ENCODE measurements at regions not wholly inside any gene's neighbourhood (a gene's known extent, or its start where the extent isn't known, plus 50 kb on each side); places are given as distances from the start of the nearest gene placed in this dataset.
"Not testable (repeated sequence)": the region's sequence is repeated elsewhere in the genome, so short reads cannot be mapped to it uniquely, and the experiment has no call there.

DNA sequence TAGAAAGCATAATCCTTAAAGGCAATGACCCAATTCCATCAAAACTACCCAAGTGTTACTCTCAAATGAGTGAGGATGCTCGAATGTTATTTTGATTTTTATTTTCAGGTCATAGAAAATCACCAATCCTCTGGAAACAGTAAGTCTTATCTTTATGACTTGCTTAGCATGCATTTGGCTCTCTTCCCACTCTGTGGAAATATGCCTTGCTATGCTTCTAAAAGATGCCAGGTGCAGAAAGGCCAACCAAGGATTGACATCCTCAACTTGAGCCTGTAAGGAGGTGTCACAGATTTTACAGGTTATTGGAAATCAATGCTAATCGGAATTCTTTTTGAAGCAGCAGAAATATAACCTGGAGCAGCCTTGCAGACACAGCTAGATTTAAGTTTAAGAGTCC, 543.9 kb upstream of the LINC00305 start:
- TF ChIP-seq ZFX (IDR thresholded peaks at IDR 0.05; ENCODE audit: borderline replicate concordance): no peak
- TF ChIP-seq, protein P1, sequence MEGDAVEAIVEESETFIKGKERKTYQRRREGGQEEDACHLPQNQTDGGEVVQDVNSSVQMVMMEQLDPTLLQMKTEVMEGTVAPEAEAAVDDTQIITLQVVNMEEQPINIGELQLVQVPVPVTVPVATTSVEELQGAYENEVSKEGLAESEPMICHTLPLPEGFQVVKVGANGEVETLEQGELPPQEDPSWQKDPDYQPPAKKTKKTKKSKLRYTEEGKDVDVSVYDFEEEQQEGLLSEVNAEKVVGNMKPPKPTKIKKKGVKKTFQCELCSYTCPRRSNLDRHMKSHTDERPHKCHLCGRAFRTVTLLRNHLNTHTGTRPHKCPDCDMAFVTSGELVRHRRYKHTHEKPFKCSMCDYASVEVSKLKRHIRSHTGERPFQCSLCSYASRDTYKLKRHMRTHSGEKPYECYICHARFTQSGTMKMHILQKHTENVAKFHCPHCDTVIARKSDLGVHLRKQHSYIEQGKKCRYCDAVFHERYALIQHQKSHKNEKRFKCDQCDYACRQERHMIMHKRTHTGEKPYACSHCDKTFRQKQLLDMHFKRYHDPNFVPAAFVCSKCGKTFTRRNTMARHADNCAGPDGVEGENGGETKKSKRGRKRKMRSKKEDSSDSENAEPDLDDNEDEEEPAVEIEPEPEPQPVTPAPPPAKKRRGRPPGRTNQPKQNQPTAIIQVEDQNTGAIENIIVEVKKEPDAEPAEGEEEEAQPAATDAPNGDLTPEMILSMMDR (IDR thresholded peaks at IDR 0.05): no peak
- H3K27ac ChIP-seq: no peak overlapping the region

DNA sequence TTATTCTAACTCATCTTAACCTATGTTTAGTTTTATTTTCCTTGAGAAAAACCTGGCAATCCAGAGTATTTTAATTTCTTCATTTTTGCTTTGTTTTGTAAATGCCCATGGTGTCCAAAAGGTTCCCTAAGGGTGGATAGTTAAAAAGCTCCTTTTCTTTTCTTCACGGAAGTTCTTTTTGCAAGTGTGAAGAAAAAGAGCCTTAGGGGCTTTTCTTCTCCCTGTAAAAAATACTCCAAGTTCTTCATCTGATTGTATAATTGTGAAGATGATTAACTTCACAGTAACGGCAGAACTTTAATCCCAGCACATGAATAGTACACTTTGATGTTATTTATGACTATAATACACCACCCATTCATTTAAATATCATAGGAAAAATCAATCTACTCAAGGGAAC, 530.2 kb upstream of the LINC00305 start:
- TF ChIP-seq ZFX (IDR thresholded peaks at IDR 0.05; ENCODE audit: borderline replicate concordance): no peak
- TF ChIP-seq, protein P1 (IDR thresholded peaks at IDR 0.05): no peak
- no peak overlapping the region for H3K27ac ChIP-seq

- no peak overlapping the region for H3K27ac ChIP-seq
- no peak for TF ChIP-seq ZFX (IDR thresholded peaks at IDR 0.05; ENCODE audit: borderline replicate concordance)
- TF ChIP-seq, protein P1 (IDR thresholded peaks at IDR 0.05): no peak
Observed at GRCh38 chr18:64678048-64678447, 529.2 kb upstream of the LINC00305 start.

- TF ChIP-seq, protein P1 (IDR thresholded peaks at IDR 0.05): no peak
- no peak for TF ChIP-seq ZFX (IDR thresholded peaks at IDR 0.05; ENCODE audit: borderline replicate concordance)
- no peak overlapping the region for H3K27ac ChIP-seq
Observed at GRCh38 chr18:64674694-64675093, 525.8 kb upstream of the LINC00305 start.

GRCh38 chr18:64671293-64671692, 522.4 kb upstream of the LINC00305 start:
- not testable (repeated sequence) for H3K27ac ChIP-seq

- no peak overlapping the region for H3K27ac ChIP-seq
- no peak for TF ChIP-seq ZFX (IDR thresholded peaks at IDR 0.05; ENCODE audit: borderline replicate concordance)
- TF ChIP-seq, protein P1 (IDR thresholded peaks at IDR 0.05): no peak
Observed at GRCh38 chr18:64668461-64668962, 519.6 kb upstream of the LINC00305 start.

DNA sequence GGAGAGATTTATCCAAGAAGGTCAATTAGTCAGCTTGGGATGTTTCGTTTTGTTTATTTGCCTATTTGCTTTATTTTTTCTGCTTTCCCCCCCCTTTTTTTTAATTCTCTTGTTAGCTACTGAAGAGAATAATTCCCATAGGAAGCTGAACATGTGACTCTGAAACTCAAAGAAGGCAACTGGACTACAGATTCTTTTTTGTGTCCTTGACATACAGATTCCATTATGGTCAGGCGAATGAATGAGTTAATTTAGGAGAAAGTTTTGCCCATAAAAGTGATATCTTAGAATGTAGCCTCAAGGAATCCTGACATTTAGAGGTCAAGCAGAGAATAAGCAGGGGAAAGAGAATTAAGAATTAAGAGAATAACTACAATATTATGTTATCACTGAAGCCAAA, 514.2 kb upstream of the LINC00305 start:
- no peak for TF ChIP-seq ZFX (IDR thresholded peaks at IDR 0.05; ENCODE audit: borderline replicate concordance)
- TF ChIP-seq, protein P1 (IDR thresholded peaks at IDR 0.05): no peak
- no peak overlapping the region for H3K27ac ChIP-seq

DNA sequence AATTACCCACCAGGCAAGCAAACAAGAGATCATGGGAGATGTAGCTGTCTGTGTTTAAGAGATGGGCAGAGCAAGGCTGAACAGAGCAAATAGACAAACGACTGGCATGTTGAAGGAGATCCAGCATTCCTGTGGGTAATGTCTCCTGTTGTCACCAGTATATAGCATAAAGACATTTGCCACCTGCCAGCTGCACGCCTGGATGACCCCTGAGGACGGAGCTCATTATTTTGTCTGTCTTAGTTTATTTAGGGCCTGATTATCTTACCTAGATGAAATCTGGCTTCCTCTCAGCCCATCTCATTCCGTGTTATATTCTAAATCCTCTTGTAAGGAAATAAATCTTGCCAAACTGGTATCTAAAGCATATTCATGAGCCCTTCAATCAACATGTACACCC, 510.3 kb upstream of the LINC00305 start:
- H3K27ac ChIP-seq: no peak overlapping the region
- TF ChIP-seq, protein P1 (IDR thresholded peaks at IDR 0.05): no peak
- no peak for TF ChIP-seq ZFX (IDR thresholded peaks at IDR 0.05; ENCODE audit: borderline replicate concordance)

All from 22Rv1 (cell line).